ENCODE measurements at regions not wholly inside any gene's neighbourhood (a gene's known extent, or its start where the extent isn't known, plus 50 kb on each side); places are given as distances from the start of the nearest gene placed in this dataset.

DNA sequence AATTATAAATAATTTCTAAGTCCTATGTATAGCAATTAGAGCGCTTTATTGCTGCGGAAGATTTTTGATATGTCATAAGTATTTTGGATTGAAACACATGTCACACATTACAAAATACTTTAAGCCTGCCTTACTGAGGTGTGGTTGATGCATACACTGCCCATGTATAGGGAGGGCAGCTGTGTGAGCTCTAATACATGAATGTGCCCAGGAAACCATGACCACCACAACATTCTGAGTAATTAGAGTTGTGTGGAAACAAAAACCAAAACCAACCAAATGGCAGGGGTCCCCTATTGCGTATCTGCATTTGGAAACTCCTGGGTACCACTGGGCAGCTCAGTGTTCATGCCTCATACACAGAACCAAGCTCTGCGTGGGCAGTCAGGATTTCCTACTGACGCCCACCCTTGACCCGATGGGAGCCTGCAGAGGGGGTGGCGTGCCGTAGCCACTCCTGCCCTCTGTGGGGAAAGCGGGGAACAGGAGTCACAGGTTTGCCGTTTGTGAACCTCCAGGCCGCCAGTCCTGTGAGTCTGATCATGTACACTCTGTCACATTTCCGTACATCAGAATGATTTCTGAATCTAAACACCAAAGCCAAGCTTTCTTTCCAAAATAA, 50.9 kb upstream of the PDE10A start:
- TF ChIP-seq, protein P1, sequence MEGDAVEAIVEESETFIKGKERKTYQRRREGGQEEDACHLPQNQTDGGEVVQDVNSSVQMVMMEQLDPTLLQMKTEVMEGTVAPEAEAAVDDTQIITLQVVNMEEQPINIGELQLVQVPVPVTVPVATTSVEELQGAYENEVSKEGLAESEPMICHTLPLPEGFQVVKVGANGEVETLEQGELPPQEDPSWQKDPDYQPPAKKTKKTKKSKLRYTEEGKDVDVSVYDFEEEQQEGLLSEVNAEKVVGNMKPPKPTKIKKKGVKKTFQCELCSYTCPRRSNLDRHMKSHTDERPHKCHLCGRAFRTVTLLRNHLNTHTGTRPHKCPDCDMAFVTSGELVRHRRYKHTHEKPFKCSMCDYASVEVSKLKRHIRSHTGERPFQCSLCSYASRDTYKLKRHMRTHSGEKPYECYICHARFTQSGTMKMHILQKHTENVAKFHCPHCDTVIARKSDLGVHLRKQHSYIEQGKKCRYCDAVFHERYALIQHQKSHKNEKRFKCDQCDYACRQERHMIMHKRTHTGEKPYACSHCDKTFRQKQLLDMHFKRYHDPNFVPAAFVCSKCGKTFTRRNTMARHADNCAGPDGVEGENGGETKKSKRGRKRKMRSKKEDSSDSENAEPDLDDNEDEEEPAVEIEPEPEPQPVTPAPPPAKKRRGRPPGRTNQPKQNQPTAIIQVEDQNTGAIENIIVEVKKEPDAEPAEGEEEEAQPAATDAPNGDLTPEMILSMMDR (IDR thresholded peaks at IDR 0.05): no peak
- TF ChIP-seq POLR2A (IDR thresholded peaks at IDR 0.05): no peak
- 89 to 91% methylated on average over 12 of the region's 12 CpGs for WGBS, 2 donors
- H3K4me3 ChIP-seq (ENCODE audit: low read depth, poor library complexity, severe bottlenecking): no peak overlapping the region
- intact Hi-C loops (cut with DNase I; ENCODE audit: low total_unique reads): no loop called here
- DNase-seq (ENCODE audit: low spot score in 2 of 2): no peak

Measured in lower leg skin (tissue), 4 donors.